ENCODE measurements at regions not wholly inside any gene's neighbourhood (a gene's known extent, or its start where the extent isn't known, plus 50 kb on each side); places are given as distances from the start of the nearest gene placed in this dataset.

DNA sequence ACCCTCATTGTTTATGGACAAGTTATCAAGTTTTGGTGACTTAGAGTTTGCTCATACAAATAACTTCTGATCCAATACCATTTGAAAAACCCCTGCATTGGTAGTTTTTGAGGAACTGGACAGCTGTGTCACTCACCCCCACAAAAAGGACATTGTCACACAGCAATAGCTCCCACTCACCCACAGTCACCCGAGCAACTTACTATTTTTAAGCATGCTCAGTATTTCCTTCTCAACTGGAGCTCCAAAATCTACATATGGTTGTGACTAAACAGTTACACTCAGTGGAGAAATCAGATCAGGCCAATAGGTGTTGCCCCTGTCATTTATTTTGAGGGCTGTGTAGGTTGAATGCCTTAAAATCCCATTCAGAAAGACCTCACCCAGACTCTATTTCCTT is 165.2 kb upstream of the AUTS2 start:
- TF ChIP-seq EZH2 (IDR thresholded peaks at IDR 0.05) (no peak), POLR2AphosphoS5 (IDR thresholded peaks at IDR 0.05; ENCODE audit: borderline replicate concordance, low read depth, low read length) (no peak), FOXP2 (optimal IDR thresholded peaks at IDR 0.05; ENCODE audit: control extremely low read depth, extremely low read length, insufficient read depth) (no peak)
